ENCODE measurements at regions not wholly inside any gene's neighbourhood (a gene's known extent, or its start where the extent isn't known, plus 50 kb on each side); places are given as distances from the start of the nearest gene placed in this dataset.
A peak's percentile ranks its signal among the peaks of the same experiment; 100 is the strongest.

DNA sequence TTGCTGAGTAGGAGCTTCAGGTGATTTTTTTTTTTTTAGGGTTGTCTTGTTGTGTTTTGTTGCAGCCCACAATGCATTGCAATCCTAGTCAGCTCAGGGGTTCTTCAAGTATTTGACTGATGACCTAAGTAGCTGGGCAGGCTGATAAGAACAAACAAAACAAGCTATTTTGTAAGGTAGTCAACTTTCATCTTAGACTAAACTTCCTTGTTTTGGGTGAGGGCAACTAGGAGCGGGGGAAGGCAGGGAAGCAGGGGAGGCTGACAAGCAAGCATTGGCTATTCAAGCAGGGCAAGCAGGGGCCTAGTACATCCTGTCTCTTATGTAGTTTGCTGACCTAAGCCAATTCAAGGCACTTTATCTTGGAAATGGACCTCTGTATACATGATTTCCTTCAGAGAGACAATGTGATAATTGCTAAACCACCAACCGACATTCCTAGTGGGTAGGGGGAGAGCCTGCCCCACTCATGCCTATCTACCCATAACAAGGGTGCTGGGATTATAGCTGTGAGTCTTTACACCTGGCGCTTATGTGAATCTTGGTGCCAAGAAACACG is 163.3 kb upstream of the PRKCQ start:
- Mint-ChIP-seq H3K36me3 (no peaks in the 10 kb centered on the region), H3K27ac (no peak overlapping the region), H3K9me3 (no peaks in the 10 kb centered on the region)
- ATAC-seq (no peak), DNase-seq (ENCODE audit: low spot score in 2 of 2) (no peak)

DNA sequence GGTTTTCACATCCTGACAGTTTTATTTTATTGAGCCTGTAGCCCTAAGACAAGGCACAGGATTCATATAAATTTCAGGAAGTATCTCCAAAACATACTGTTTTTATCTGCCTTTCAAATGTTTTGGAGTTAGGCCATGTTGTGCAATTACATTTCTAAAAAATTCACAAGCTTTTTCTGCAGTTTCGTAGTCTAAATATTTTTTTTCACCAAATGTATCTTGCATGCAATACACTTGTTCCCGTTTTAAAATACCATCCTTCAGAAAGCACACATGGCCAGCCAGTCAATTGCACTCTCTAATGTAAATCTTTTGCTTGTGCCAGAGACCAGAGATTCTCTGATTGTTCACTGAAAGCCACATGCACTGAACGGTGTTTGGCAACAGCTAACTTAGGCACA is 161.5 kb upstream of the PRKCQ start:
- ATAC-seq = no peak
- no peaks in the 10 kb centered on the region for H3K36me3 Mint-ChIP-seq
- H3K27ac Mint-ChIP-seq = no peak overlapping the region
- DNase-seq (ENCODE audit: low spot score in 2 of 2) = no peak
- H3K9me3 Mint-ChIP-seq = no peaks in the 10 kb centered on the region

DNA sequence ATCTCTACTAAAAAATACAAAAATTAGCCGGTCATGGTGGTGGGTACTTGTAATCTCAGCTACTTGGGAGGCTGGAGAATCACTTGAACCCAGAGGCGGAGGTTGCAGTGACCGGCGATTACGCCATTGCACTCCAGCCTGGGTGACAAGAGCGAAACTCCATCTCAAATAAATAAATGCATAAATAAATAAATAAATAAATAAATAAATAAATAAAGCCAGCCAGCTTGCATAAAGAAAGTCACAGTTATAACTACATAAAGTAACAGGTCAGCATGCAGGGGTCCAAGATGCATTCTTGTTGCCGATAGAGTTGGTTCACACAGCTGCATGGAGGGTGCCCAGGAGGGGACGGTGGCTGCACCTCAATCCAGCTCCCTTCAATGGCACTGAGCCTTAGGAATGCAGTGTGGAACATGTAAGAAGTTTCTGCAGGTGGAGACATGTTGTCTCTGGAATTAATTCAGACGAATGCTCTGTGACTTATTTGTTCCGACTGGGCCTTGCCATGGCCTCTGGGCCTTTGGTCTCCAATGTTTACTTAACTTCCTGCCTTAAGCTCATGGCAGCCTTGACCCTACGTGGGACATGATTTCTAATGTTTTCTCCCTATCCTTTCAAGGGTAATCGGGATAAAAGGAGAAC is 159.6 kb upstream of the PRKCQ start:
- H3K9me3 Mint-ChIP-seq = no peaks in the 10 kb centered on the region
- DNase-seq (ENCODE audit: low spot score in 2 of 2) = no peak
- no peak for ATAC-seq

DNA sequence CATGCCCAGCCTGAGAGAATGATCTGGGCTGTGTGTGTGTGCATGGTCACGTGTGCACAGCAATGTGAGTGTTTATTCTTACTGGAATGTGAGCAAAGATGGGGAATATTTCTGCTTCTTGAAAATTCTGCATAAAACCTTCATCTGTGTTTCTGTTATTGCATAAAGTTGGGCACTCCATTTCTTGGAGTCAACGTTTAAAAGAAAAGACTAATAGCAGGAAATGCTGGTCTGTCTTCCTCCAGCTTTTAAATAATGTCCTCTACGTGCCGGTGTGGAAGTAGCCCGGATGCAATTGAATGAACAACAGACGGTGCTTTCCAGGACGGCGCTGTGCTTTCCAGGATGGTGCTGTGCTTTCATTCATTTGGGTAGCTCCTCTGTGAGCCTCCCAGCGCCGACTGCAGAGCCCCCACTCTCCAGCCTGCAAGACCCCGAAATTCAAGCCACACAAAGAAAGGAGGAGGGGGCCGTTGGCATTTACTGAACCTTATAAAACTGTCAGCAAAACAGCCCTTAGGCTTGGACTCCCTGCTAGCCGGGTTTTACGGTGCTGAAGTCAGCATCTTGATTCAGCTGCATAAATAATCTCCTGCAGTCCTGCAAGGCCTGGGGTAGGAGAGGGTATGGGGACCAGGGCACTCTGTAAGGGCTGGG is 158.2 kb upstream of the PRKCQ start:
- ATAC-seq = no peak
- H3K36me3 Mint-ChIP-seq = no peaks in the 10 kb centered on the region

More for the DNA sequence above, 159.6 kb upstream of the PRKCQ start:
- Mint-ChIP-seq H3K36me3 (no peaks in the 10 kb centered on the region), H3K27ac (no peak overlapping the region)

DNA sequence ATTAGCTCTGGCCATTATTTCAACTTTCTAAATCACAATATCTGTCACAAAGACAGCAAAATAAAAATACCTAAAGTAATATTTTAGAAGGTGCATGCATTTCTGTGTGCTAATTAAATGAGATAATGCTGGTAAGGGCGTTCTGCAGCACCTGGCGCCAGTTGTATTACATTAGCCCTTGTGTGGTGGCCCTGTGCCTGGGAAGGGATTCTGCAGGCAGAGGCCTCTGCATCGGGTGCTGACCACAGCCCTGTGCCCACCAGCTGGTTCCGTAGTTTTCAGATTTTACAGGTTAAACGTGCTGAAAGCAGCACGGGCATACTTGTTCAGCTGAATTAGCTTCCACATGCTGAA is 157.7 kb upstream of the PRKCQ start:
- ATAC-seq (no peak), DNase-seq (ENCODE audit: low spot score in 2 of 2) (no peak)
- H3K27ac Mint-ChIP-seq = no peak overlapping the region
- H3K36me3 Mint-ChIP-seq = no peaks in the 10 kb centered on the region
- H3K9me3 Mint-ChIP-seq = no peaks in the 10 kb centered on the region

More for the DNA sequence above, 158.2 kb upstream of the PRKCQ start:
- DNase-seq (ENCODE audit: low spot score in 2 of 2) = no peak
- no peaks in the 10 kb centered on the region for H3K9me3 Mint-ChIP-seq
- H3K27ac Mint-ChIP-seq = no peak overlapping the region

DNA sequence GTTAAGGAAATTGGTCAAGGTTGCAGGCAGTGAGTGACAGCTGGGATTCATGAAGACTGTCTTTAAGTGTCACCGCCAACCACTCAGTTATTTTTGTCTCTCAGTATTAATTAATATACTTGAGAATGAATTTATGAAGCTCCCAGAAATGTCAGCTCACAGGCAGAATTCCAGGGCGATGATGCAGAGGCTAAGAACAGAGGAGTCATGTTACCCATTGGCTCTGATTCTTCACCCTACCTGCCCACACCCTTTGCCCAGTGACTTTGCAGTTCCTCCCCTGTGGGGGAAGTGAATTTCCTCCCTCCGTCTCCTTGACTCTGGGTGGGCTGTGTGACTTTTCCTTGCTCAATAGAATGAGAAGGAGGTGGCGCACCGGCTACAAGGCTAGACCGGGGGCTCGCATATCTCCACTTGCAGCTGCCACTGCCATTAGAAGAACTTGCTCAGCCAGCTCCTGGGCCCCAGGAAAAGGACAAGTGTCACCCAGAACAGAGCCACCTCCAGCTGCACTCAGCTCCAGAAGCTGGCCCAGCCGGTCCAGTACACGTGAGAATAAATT is 157.1 kb upstream of the PRKCQ start:
- H3K9me3 Mint-ChIP-seq = no peaks in the 10 kb centered on the region
- no peak for ATAC-seq
- H3K27ac Mint-ChIP-seq = no peak overlapping the region

DNA sequence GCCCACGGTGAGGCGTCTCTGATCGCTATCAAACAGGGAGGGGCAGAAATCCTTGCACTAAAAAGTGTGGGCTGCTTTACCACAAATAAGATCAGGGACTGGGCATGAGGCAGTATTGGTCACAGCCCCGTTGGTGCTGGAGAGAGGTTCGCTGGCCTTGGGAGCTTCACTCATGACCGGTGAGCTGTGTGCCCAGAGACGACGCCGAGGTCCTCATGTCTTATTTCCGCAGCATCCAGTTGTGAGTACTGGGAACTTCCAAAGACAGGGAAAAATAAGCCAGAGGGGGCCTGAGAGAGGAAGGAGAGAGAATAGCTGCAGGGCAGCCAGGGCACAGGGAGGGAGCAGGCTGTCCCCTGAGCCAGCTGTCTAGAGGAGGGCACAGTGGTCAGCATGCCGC is 154.2 kb upstream of the PRKCQ start:
- no peaks in the 10 kb centered on the region for H3K9me3 Mint-ChIP-seq
- DNase-seq (ENCODE audit: low spot score in 2 of 2) (no peak), ATAC-seq (no peak)
- no peak overlapping the region for H3K27ac Mint-ChIP-seq
- no peaks in the 10 kb centered on the region for H3K36me3 Mint-ChIP-seq

More for the DNA sequence above, 157.1 kb upstream of the PRKCQ start:
- DNase-seq (ENCODE audit: low spot score in 2 of 2) = no peak
- H3K36me3 Mint-ChIP-seq = no peaks in the 10 kb centered on the region

DNA sequence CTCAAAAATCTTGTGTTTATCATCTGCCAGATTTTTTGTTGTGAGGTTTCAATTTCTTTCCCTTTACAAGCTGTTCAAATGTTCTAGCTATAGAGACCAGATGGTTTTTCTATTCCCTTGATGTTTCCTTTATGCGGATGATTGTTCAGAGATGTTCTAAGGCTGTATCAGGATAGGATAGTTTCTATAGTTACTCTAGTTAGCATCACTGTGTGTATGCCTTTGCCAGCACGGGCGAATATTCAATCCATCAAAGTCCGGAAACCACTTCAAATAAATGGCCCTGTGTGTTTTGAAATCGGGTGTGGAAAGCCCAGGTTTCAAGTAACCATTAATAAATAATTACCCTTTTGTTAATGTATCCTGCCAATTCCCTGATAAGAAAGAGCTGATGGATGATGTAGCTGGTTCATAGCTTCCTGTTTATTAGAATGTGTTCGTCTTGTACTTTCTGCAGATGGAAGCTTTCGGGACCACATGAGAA is 149.8 kb upstream of the PRKCQ start:
- ATAC-seq (no peak), DNase-seq (ENCODE audit: low spot score in 2 of 2) (no peak)
- H3K27ac Mint-ChIP-seq = no peak overlapping the region
- H3K9me3 Mint-ChIP-seq = no peaks in the 10 kb centered on the region
- no peaks in the 10 kb centered on the region for H3K36me3 Mint-ChIP-seq

DNA sequence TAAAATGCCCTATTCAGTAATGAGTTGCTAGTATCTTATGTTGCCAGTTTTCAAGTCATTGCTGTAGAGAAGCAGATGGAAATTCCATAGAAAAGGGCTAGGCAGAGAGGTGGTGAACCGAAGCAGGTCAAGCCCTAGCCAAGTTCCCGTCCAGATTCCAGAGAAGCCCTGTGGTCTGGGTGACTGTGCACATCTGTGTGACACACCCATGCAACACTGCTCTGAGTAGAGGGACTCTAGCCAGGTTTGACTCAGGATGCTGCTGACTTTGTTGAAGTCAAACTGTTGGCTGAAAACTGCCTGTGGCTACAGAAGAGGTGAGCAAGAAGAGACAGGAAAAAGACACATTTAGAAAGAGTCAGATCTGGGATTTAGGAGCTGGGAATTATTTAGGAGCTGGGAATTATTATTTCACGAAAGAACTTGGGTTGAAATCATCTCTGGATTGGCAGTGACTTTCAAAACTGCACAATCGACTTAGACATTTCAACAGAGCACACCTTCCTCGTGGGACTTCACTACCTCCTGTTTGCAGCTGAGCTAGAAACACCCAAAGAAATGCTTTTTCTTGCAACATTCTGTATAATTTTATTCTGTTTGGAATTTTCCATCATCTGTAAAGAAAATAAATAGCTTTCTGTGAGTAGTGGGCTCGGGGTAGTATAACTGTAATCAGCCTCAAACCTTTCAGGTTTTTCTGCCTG is 149.1 kb upstream of the PRKCQ start:
- H3K36me3 Mint-ChIP-seq = no peaks in the 10 kb centered on the region
- ATAC-seq (no peak), DNase-seq (ENCODE audit: low spot score in 2 of 2) (no peak)
- H3K27ac Mint-ChIP-seq = no peak overlapping the region
- H3K9me3 Mint-ChIP-seq = no peaks in the 10 kb centered on the region

DNA sequence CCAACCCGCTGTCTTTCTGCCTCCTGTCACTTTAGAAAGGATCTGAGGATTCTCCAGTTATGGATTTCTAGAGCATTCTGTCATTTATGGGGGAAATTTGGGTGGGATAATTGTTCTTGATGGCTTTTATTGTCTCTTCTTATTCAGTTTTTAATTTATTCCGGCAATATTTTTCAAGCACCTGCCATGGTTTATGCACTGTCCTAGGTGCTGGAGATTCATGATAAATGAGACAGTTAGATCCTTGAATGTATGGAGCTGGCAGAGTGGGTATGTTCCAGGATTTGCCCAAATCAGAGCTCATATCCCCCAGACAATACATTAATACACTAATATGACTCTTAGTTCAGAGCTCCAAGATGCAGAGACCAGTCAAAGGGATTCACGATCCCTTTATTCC is 146.8 kb upstream of the PRKCQ start:
- H3K27ac Mint-ChIP-seq = no peak overlapping the region
- DNase-seq (ENCODE audit: low spot score in 2 of 2) (no peak), ATAC-seq (no peak)
- H3K9me3 Mint-ChIP-seq = no peaks in the 10 kb centered on the region
- H3K36me3 Mint-ChIP-seq = no peaks in the 10 kb centered on the region

DNA sequence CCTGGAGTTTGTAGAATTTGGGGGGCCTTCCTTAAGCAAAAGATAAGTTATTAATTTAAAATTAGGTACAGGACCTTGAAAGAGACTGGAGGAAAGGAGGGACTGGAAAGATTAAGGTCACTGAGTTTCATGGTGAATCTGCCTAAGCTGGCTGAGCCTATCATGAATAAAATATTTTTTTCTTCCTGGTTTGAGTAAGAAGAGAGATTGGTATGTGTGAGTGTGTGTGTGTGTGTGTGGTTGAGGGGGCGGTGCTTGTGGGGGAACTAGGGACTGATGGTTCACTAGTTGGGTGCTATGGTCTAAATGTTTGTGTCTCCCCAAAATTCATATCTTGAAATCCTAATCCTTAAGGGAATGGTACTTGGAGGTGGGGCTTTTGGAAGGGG is 142.5 kb upstream of the PRKCQ start:
- Mint-ChIP-seq H3K36me3 (peaks cover 0 to 4% of the 10 kb centered on the region in 2 donors), H3K9me3 (peaks cover 4% of the 10 kb centered on the region in 2 donors), H3K27ac (no peak overlapping the region)
- ATAC-seq = peak in 1 of 2 donors; percentile 58
- no peak for DNase-seq (ENCODE audit: low spot score in 2 of 2)

DNA sequence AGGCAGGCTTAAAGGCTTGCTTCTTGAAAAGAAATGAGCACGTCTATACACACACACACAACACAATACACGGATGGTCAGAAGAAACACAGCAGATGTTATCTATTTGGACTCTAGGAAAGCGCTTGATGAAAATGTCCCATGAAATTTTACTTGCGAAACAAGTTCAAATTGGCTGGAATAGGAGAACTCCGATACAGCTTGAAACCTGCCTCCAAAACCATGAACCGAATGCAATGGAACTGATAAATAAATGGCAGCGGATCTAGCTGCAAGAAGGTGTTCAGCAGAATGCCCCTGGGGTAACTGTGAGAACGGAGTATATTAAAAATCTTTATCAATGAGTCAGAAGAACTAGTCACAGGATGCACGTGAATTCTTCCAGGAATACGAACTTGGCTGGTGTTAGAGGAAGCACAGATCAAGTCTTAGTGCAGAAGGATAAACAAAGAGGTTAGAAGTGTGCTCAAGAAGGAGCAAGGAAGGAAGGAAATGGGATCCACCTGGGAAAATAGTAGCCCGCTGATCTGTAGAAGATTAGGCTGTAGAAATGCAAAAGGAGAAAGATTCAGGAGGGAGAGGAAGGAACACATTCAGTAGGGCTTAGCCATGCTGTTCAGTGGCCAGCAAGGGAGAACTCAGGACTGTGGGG is 142.0 kb upstream of the PRKCQ start:
- ATAC-seq (peak in 1 of 2 donors; percentile 5), DNase-seq (ENCODE audit: low spot score in 2 of 2) (no peak)
- Mint-ChIP-seq H3K27ac (no peak overlapping the region), H3K9me3 (peaks cover 4% of the 10 kb centered on the region in 2 donors), H3K36me3 (peaks cover 0 to 4% of the 10 kb centered on the region in 2 donors)

DNA sequence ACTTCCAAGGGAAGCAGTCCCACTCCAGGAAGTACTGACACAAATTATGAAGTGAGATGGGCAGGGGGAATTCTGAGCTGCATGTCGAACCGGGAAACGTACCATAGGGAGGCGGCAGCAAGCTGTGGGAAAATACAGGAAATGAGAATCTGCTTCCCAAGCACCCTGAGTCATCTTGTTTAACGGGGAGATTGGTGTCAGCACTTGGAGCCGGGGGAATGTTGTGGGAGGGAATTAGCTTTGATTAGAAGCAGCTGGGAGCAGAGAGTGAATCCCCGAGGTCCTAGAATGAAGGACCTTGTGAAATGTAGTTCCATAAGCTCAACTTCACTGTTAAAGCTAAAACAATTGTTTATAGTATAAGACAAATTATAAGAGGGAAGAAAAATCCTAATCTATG is 141.4 kb upstream of the PRKCQ start:
- Mint-ChIP-seq H3K36me3 (peaks cover 0 to 4% of the 10 kb centered on the region in 2 donors), H3K27ac (no peak overlapping the region), H3K9me3 (peaks cover 4% of the 10 kb centered on the region in 2 donors)
- no peak for ATAC-seq
- DNase-seq (ENCODE audit: low spot score in 2 of 2) = no peak

DNA sequence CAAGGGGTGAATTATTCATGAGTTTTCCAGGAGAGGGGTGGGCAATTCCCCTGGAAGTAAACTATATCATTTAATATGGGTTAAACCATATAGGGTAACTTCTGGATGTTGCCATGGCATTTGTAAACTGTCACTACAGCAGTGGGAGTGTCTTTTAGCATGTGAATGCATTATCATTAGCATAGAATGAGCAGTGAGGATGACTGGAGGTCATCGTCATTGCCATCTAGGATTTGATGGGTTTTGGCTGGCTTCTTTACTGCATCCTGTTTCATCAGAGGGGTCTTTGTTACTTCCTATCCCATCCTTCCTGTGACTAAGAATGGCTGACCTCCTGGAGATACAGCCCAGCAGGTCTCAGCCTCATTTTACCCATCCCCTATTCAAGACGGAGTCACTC is 139.5 kb upstream of the PRKCQ start:
- DNase-seq (ENCODE audit: low spot score in 2 of 2) = no peak
- peaks cover 0 to 4% of the 10 kb centered on the region in 2 donors for H3K36me3 Mint-ChIP-seq
- H3K9me3 Mint-ChIP-seq = peaks cover 4% of the 10 kb centered on the region in 2 donors
- ATAC-seq = no peak
- no peak overlapping the region for H3K27ac Mint-ChIP-seq

DNA sequence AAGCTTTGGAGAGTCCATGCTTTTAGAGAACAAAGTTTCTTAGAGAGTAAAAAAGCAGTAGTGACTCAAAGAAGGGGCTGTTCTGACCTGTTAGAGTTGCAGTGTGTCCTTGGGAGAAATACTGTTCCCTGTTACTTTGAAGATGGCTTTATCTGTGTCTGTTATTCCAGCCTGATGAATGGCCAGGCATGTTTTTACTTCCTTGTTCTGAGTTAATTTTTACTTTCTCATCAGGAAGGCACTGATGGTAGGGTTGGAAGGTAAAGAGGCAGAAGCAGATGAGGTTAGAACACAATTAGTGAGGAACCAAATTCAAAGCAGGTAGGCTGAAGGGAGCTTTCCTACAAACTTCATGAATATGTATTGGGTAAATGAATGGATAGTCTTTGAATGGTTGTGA is 138.5 kb upstream of the PRKCQ start:
- DNase-seq (ENCODE audit: low spot score in 2 of 2) (no peak), ATAC-seq (no peak)
- peaks cover 0 to 4% of the 10 kb centered on the region in 2 donors for H3K36me3 Mint-ChIP-seq
- H3K9me3 Mint-ChIP-seq = peaks cover 4% of the 10 kb centered on the region in 2 donors
- no peak overlapping the region for H3K27ac Mint-ChIP-seq

DNA sequence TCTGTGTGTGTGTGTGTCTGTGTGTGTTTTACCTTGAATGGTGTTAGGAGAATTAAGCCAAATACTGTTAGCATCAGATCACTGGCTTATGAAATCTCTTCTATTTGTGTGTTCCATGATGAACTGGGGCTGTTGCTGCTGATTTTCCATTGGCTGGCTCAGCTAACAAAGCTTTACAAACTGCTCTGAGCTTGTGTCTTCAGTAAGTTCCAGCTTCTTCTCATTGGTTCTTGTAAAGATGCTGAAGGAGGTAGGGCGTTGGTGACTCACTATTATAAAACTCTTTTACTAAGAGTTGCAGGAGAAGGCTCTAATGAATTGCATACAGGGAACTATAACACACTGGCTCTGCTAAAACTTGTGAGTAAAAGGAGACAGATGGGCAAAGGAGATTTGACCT is 136.4 kb upstream of the PRKCQ start:
- Mint-ChIP-seq H3K9me3 (peaks cover 4% of the 10 kb centered on the region in 2 donors), H3K27ac (no peak overlapping the region), H3K36me3 (peaks cover 0 to 4% of the 10 kb centered on the region in 2 donors)
- ATAC-seq (no peak), DNase-seq (ENCODE audit: low spot score in 2 of 2) (no peak)

DNA sequence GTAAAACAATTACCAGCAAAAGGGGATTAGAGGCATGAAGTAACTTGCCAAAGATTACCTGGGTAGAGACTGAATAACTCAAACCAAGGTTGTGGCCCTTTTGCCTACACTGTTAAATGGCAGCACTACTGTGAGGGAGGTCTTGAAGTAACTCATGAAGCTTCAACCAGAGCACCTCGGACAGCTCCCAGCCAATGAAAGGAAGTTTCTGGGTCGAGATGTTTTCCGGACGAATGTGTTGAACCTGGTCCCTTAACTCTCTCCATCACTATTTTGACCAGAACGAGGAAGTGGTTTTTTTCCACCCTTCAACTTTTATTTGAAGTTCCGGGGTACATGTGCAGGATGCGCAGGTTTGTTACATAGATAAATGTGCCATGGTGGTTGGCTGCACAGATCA is 133.6 kb upstream of the PRKCQ start:
- DNase-seq (ENCODE audit: low spot score in 2 of 2) (no peak), ATAC-seq (no peak)
- H3K9me3 Mint-ChIP-seq = no peaks in the 10 kb centered on the region
- no peak overlapping the region for H3K27ac Mint-ChIP-seq
- H3K36me3 Mint-ChIP-seq = peaks cover 0 to 5% of the 10 kb centered on the region in 2 donors

All from activated naive CD4-positive, alpha-beta T cell treated with anti-CD3 and anti-CD28 coated beads, Interleukin-2, amount 50 U/mL, for 72 hours (primary cell).